Osteocyte (in vitro differentiated cells): ENCODE measurements at regions not wholly inside any gene's neighbourhood (a gene's known extent, or its start where the extent isn't known, plus 50 kb on each side); places are given as distances from the start of the nearest gene placed in this dataset.

ENCODE experiments used
- DNase-seq: peaks from one replicate; pipeline ENCODE4 v3.0.0; 2021; ENCODE audit warnings: mixed read lengths; ENCODE audit not compliant: unreplicated experiment; ENCODE audit errors: extremely low spot score
- H3K27ac Mint-ChIP-seq: one replicate; pipeline ENCODE4 v1.8.0; 2021; ENCODE audit warnings: mild to moderate bottlenecking, mixed read lengths; ENCODE audit not compliant: unreplicated experiment
- H3K27me3 Mint-ChIP-seq: one replicate; pipeline ENCODE4 v1.8.0; 2021; ENCODE audit warnings: mixed read lengths; ENCODE audit not compliant: unreplicated experiment
- H3K36me3 Mint-ChIP-seq: one replicate; pipeline ENCODE4 v1.8.0; 2021; ENCODE audit warnings: mixed read lengths; ENCODE audit not compliant: unreplicated experiment
- H3K4me1 Mint-ChIP-seq: one replicate; pipeline ENCODE4 v1.8.0; 2021; ENCODE audit warnings: mixed read lengths; ENCODE audit not compliant: unreplicated experiment
- H3K4me3 Mint-ChIP-seq: one replicate; pipeline ENCODE4 v1.8.0; 2021; ENCODE audit warnings: mild to moderate bottlenecking, moderate library complexity, mixed read lengths; ENCODE audit not compliant: unreplicated experiment
- H3K9me3 Mint-ChIP-seq: one replicate; pipeline ENCODE4 v1.8.0; 2021; ENCODE audit warnings: mixed read lengths; ENCODE audit not compliant: unreplicated experiment
- CTCF ChIP-seq: fragments of 200-600 bp; sonication (generic); IDR thresholded peaks from 2 replicates; pipeline ENCODE4 v1.5.0; 2021; ENCODE audit warnings: antibody characterized with exemption, mild to moderate bottlenecking, moderate library complexity

GRCh38 chr15:25943831-25944230, 80.7 kb upstream of the ATP10A start:
- H3K27ac Mint-ChIP-seq = no peak overlapping the region
- H3K4me1 Mint-ChIP-seq = peaks cover 22% of the 10 kb centered on the region
- no peak for TF ChIP-seq CTCF
- no peaks in the 10 kb centered on the region for H3K9me3 Mint-ChIP-seq
- DNase-seq = no peak
- H3K36me3 Mint-ChIP-seq = no peaks in the 10 kb centered on the region
- no peaks in the 10 kb centered on the region for H3K27me3 Mint-ChIP-seq
- no peak overlapping the region for H3K4me3 Mint-ChIP-seq

DNA sequence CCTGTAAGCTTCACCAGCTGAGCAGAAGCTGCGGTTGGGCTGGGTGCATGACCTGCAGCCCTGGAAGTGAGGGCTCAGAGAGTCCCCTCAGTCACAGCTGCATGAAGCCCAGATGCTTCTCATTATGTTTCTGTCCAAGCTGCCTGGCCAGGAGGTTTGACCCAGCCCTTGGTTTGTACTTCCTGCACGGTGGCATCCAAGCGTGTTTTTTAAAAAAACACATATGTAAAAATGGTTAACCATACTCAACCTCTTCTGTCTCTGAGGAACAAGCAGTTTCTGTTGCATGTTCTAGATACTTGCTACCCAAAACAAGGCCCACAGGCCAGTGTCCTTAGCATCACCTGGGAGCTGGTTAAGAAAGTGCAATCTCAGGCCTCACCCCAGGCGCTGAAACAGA, 76.0 kb upstream of the ATP10A start:
- Mint-ChIP-seq H3K4me3 (no peak overlapping the region), H3K36me3 (no peaks in the 10 kb centered on the region), H3K27me3 (no peaks in the 10 kb centered on the region), H3K27ac (peak overlapping the region; percentile 4), H3K9me3 (no peaks in the 10 kb centered on the region), H3K4me1 (peaks cover 29% of the 10 kb centered on the region)
- no peak for TF ChIP-seq CTCF
- no peak for DNase-seq

DNA sequence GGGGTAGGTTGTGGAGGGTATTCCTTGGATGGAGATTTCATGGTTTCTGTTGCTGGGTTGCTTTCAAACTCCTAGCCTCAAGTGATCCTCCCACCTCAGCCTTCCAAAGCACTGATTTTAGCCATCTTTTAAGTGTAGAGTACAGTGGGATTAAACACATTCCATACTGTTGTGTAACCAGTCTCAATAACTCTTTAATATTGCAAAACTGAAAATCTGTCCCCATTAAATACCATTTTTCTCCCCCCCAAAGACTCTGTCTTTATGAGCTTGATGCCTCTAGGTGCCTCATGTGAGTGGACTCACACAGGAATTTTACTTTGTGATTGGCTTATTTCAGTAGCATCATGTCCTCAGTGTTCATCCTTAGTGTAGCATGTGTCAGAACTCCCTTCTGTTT, 74.7 kb upstream of the ATP10A start:
- Mint-ChIP-seq H3K9me3 (no peaks in the 10 kb centered on the region), H3K27me3 (no peaks in the 10 kb centered on the region), H3K4me1 (peaks cover 42% of the 10 kb centered on the region), H3K4me3 (no peak overlapping the region), H3K27ac (no peak overlapping the region), H3K36me3 (no peaks in the 10 kb centered on the region)
- no peak for DNase-seq
- TF ChIP-seq CTCF = no peak

DNA sequence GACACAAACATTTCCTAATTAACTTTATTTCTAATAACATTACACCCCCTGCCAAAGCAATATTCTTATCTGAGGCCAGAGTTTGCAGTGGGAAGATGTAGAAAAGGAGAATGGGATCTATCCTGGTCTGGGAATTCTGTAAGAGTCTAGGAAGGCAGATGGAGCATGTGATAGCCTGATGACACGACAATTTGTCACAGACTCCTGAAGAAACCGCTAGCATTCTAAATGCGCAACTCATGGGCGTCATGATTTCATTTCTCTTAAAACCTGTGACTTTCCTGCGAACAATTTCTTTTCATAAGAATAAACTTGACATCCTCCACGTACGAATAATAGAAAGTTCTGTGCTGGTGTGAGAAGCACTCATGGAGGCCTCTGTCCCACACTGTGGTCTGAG, 72.9 kb upstream of the ATP10A start:
- Mint-ChIP-seq H3K36me3 (no peaks in the 10 kb centered on the region), H3K27ac (no peak overlapping the region), H3K4me1 (peaks cover 46% of the 10 kb centered on the region), H3K9me3 (no peaks in the 10 kb centered on the region), H3K4me3 (no peak overlapping the region), H3K27me3 (no peaks in the 10 kb centered on the region)
- TF ChIP-seq CTCF = no peak
- DNase-seq = no peak

- DNase-seq = peak; percentile 89
- no peaks in the 10 kb centered on the region for H3K27me3 Mint-ChIP-seq
- H3K36me3 Mint-ChIP-seq = peaks cover 8% of the 10 kb centered on the region
- peak; percentile 81 for TF ChIP-seq CTCF
- H3K27ac Mint-ChIP-seq = peak overlapping the region; percentile 88
- H3K9me3 Mint-ChIP-seq = peaks cover 16% of the 10 kb centered on the region
- peaks cover 35% of the 10 kb centered on the region for H3K4me1 Mint-ChIP-seq
- H3K4me3 Mint-ChIP-seq = peak overlapping the region; percentile 73
These were observed 70.5 kb upstream of the ATP10A start for GRCh38 chr15:25933456-25934158.
